Keratinocyte (primary cell): ENCODE measurements at regions not wholly inside any gene's neighbourhood (a gene's known extent, or its start where the extent isn't known, plus 50 kb on each side); places are given as distances from the start of the nearest gene placed in this dataset.

ENCODE experiments used
- DNase-seq: peaks from one replicate; pipeline ENCODE4 v3.0.0-alpha.2; 2011; ENCODE audit warnings: low read depth, missing footprints, low spot score
- FAIRE-seq: peaks from 2 replicates; lab custom pipeline; 2011; peaks lifted over from hg19 to GRCh38; lab: Jason Lieb, UNC
- H2AFZ ChIP-seq: 2 replicates; pipeline ENCODE4 v1.6.0; 2012; ENCODE audit warnings: low read length, control low read depth, inconsistent platforms; ENCODE audit not compliant: control insufficient read depth
- H3K27ac ChIP-seq: 2 replicates; pipeline ENCODE4 v1.5.1; 2011; ENCODE audit warnings: low read length; ENCODE audit not compliant: control insufficient read depth, insufficient read depth
- H3K27me3 ChIP-seq: 3 replicates; pipeline ENCODE4 v1.6.0; 2011; ENCODE audit warnings: low read length; ENCODE audit not compliant: control insufficient read depth, insufficient read depth; ENCODE audit errors: extremely low read depth
- H3K36me3 ChIP-seq, 2 experiments: 2 replicates in 1 of 2; 3 replicates in 1 of 2; pipeline ENCODE4 v1.5.1; 2011; ENCODE audit warnings: low read length in 2 of 2, mild to moderate bottlenecking in 1 of 2; ENCODE audit not compliant: control insufficient read depth in 2 of 2, insufficient read depth in 2 of 2; ENCODE audit errors: extremely low read depth in 1 of 2
- H3K4me1 ChIP-seq: 3 replicates; pipeline ENCODE4 v1.5.1; 2011; ENCODE audit warnings: low read length; ENCODE audit not compliant: control insufficient read depth, insufficient read depth; ENCODE audit errors: extremely low read depth
- H3K4me2 ChIP-seq: 3 replicates; pipeline ENCODE4 v1.6.0; 2011; ENCODE audit warnings: low read depth, low read length; ENCODE audit not compliant: control insufficient read depth, insufficient read depth; ENCODE audit errors: extremely low read depth
- H3K4me3 ChIP-seq, 3 experiments: fragments of 200-600 bp in 1 of 3; sonication (generic) in 1 of 3; 2 replicates in 2 of 3; 3 replicates in 1 of 3; pipeline ENCODE4 v1.5.1; 2011 to 2016; ENCODE audit warnings: low read length in 3 of 3, mild to moderate bottlenecking in 3 of 3, control low read depth in 2 of 3, inconsistent platforms in 1 of 3, low read depth in 1 of 3, mixed read lengths in 1 of 3, mixed run types in 1 of 3, moderate library complexity in 1 of 3; ENCODE audit not compliant: control insufficient read depth in 2 of 3, insufficient read depth in 2 of 3; ENCODE audit errors: extremely low read depth in 1 of 3
- H3K79me2 ChIP-seq: 2 replicates; pipeline ENCODE4 v1.6.0; 2012; ENCODE audit warnings: low read length; ENCODE audit not compliant: control insufficient read depth, insufficient read depth
- H3K9ac ChIP-seq: 3 replicates; pipeline ENCODE4 v1.6.0; 2011; ENCODE audit warnings: low read length; ENCODE audit not compliant: control insufficient read depth, insufficient read depth; ENCODE audit errors: extremely low read depth
- H3K9me1 ChIP-seq: 3 replicates; pipeline ENCODE4 v1.6.0; 2011; ENCODE audit warnings: low read length; ENCODE audit not compliant: control insufficient read depth, insufficient read depth; ENCODE audit errors: extremely low read depth
- H3K9me3 ChIP-seq: 2 replicates; pipeline ENCODE4 v1.5.1; 2012; ENCODE audit warnings: low read depth, low read length; ENCODE audit not compliant: control insufficient read depth
- H4K20me1 ChIP-seq: 3 replicates; pipeline ENCODE4 v1.6.0; 2011; ENCODE audit warnings: low read length; ENCODE audit not compliant: control insufficient read depth, insufficient read depth; ENCODE audit errors: extremely low read depth
- CTCF ChIP-seq, 3 experiments: IDR thresholded peaks in 1 of 3; conservative IDR thresholded peaks in 1 of 3; optimal IDR thresholded peaks in 1 of 3; 2 replicates in 2 of 3; 3 replicates in 1 of 3; pipeline versions ENCODE3 to v1.5.1; 2011; ENCODE audit warnings: low read length in 3 of 3, mild to moderate bottlenecking in 3 of 3, moderate library complexity in 2 of 3, control low read depth in 1 of 3, inconsistent platforms in 1 of 3; ENCODE audit not compliant: insufficient read depth in 2 of 3; ENCODE audit errors: extremely low read depth in 1 of 3
- EZH2 ChIP-seq: IDR thresholded peaks from one replicate; pipeline ENCODE4 v1.6.1; 2012; ENCODE audit warnings: inconsistent platforms, mild to moderate bottlenecking, low read length, moderate library complexity
- dilution Hi-C: fragments of 300-500 bp; cut with MboI; formaldehyde crosslinking; loops from one replicate; pipeline ENCODE4 v1.7.0; 2020; ENCODE audit warnings: low sequenced_read_pairs; ENCODE audit not compliant: extremely low pct_ligation_motif_present

- no peaks in the 10 kb centered on the region for H3K4me1 ChIP-seq
- dilution Hi-C loops, result no loop called here
These were observed 86.8 kb upstream of the CADPS start for GRCh38 chr3:62961874-62962556.

GRCh38 chr3:62962714-62963113 lies 87.5 kb upstream of the CADPS start:
- no peak overlapping the region for H3K4me3 ChIP-seq
- no peak for FAIRE-seq

More at GRCh38 chr3:62961874-62962556, 86.8 kb upstream of the CADPS start:
- Histone ChIP-seq H3K9ac (no peak overlapping the region), H3K4me2 (no peak overlapping the region), H3K4me3 (no peak overlapping the region), H3K27me3 (no peaks in the 10 kb centered on the region), H3K9me1 (no peaks in the 10 kb centered on the region), H4K20me1 (no peaks in the 10 kb centered on the region), H3K27ac (no peak overlapping the region), H2AFZ (no peak overlapping the region), H3K36me3 (no peaks in the 10 kb centered on the region), H3K9me3 (no peaks in the 10 kb centered on the region), H3K79me2 (no peaks in the 10 kb centered on the region)
- DNase-seq (no peak), FAIRE-seq (no peak)
- no peak for TF ChIP-seq EZH2
- TF ChIP-seq CTCF (optimal IDR thresholded peaks at IDR 0.05 in 1 of 3, IDR thresholded peaks at IDR 0.05 in 1 of 3, conservative IDR thresholded peaks at IDR 0.05 in 1 of 3; ENCODE audit: extremely low read depth in 1 of 3, insufficient read depth in 2 of 3, low read length in 3 of 3), result no peak

More at GRCh38 chr3:62962714-62963113, 87.5 kb upstream of the CADPS start:
- no peaks in the 10 kb centered on the region for H3K4me1 ChIP-seq
- H2AFZ ChIP-seq, result no peak overlapping the region
- no peaks in the 10 kb centered on the region for H4K20me1 ChIP-seq
- H3K9ac ChIP-seq, result no peak overlapping the region
- TF ChIP-seq CTCF (optimal IDR thresholded peaks at IDR 0.05 in 1 of 3, IDR thresholded peaks at IDR 0.05 in 1 of 3, conservative IDR thresholded peaks at IDR 0.05 in 1 of 3; ENCODE audit: extremely low read depth in 1 of 3, insufficient read depth in 2 of 3, low read length in 3 of 3) (no peak), EZH2 (no peak)
- no peak overlapping the region for H3K4me2 ChIP-seq
- no peaks in the 10 kb centered on the region for H3K9me3 ChIP-seq
- H3K27me3 ChIP-seq, result no peaks in the 10 kb centered on the region
- DNase-seq, result no peak
- no peak overlapping the region for H3K27ac ChIP-seq
- no peaks in the 10 kb centered on the region for H3K79me2 ChIP-seq
- dilution Hi-C loops, result no loop called here
- no peaks in the 10 kb centered on the region for H3K36me3 ChIP-seq
- no peaks in the 10 kb centered on the region for H3K9me1 ChIP-seq
